GM21515 (cell line): ENCODE measurements at regions not wholly inside any gene's neighbourhood (a gene's known extent, or its start where the extent isn't known, plus 50 kb on each side); places are given as distances from the start of the nearest gene placed in this dataset.

ENCODE experiments used
- ATAC-seq: cut with Tn5 transposase; IDR thresholded peaks from one replicate; pipeline ENCODE4 v1.9.1; 2021; ENCODE audit not compliant: unreplicated experiment

DNA sequence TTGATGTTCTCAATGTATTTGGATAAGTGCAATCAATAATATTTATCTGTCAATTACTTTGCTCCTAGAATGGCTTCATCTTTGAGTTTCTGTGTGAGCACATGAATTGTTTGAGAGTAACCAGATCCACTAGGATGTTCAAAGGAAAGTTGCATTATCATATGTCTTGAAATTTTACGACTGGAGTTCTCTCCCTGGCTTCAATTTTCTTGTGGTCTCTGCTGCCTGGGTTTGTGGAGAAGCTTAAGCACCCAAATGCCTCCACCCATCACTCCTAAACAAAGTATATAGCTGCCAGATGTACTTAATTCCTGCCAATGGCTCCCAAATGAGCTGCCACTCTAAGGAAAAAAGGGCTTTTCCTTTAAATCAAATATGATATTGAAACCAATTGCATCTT, 1149.4 kb upstream of the ZEB2 start:
- no peak for ATAC-seq

DNA sequence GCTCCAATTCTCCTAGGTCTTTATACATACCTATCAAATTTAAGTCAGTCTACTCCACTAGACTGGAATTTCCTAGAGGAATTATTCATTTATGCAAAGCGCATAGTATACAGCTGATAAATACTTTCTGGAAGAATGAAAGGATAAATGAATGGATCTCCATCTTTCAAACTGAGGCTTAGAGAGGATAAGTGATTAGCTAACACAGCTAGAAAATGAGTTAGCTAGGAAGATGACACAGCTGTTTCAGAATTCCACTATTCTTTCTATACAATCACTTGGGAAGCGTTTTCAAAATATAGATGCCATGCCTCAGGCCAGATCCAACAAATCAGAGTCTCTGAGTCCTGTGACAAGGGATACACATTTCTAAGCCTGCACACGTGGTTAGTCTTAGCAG, 1146.6 kb upstream of the ZEB2 start:
- ATAC-seq: no peak

DNA sequence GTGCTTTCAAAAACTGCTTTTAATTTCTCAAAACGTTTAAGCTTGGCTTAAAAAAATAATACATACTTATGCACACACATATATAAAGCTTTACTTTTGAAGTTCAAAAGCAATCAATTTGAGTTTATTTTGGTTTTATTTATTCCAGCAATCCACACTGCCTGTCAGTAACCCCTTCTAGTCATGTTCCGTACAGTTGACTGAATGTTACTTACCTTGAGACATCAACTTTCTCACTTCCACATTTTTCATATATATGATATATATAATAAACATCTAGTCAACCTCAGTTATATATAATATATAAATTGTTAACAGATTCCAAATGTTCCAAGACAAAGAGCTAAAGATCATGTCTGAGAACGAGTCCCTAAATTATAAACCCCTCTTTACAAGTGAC, 1137.3 kb upstream of the ZEB2 start:
- no peak for ATAC-seq

DNA sequence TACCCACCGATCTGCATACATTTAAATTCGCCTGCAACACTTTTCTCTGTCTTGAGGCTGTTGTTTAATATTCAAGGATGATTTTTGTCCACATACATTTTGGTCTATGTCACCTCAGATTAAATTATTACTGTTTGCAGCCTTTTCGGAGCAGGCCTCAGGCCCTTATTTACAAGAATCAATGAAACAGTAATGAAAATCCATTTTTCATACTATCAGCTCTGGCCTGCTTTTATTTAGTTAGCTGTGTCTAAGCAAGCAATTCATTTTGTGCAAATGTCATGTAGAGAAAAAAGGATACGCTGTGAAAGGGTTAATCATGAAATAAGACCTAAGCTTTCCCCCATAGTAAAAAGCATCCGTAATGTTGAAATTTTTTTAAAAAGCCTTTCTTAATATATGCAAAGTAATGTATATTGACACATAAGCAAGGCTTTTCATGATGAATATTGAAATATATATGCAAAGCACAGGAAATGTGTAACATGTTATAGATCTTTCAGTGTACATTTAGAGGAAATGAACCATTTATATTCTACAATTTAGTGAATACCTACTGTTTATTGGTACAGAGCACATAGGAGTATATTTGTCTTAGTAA, 1135.3 kb upstream of the ZEB2 start:
- ATAC-seq: no peak

DNA sequence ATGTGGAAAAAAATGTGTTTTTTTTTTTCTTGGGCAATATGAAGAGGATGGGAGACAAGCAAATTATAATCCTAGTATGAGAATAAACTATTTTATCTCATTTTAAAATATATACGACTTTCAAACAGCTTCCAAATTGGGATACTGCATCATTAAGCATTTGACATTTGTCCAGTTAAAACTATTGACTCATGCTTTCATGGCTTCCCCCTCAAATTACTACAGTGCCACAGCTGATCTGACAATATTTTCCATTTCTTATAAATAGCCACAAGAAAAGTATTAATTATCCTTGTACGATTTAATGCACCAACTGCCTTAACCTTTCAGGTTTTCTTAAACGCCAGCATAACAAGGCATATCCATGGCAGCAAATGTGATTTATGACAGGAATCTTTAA, 1134.8 kb upstream of the ZEB2 start:
- ATAC-seq: no peak

DNA sequence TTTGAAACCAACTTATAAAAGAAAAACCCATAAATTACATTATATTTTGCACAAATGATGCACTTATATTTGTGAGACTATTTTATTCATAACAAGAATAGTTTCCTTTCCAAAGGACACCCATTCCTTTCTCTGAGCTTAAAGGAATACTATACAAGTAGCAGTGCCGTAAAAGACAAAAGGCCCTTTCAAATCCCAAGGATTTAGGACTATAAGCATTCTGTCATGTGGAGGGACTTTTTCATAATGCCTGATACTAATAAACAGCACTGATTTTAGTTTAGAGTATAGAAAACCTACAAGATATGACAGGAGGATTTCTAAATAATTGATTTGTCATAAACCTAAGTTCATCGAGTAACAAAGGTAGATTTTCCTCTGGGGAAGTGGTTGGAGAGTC, 1134.2 kb upstream of the ZEB2 start:
- no peak for ATAC-seq

DNA sequence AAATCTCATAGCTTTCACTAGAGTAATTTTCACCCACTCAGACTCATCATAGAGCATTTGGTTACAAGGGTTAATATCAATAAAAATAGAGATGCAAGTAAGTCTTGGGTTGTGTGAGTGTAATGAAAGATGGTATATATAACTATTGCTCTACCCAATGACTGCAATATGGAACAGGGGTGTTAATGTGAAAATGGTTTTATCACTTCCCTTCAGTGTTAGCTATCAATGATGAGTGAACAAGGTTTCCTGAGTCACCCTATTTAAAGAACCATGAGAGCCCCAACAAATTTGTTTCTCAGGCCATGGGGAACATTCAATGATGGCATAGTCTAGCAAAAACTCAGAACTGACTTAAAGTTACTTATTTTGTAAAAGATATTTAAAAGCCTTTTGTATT, 1133.6 kb upstream of the ZEB2 start:
- no peak for ATAC-seq

DNA sequence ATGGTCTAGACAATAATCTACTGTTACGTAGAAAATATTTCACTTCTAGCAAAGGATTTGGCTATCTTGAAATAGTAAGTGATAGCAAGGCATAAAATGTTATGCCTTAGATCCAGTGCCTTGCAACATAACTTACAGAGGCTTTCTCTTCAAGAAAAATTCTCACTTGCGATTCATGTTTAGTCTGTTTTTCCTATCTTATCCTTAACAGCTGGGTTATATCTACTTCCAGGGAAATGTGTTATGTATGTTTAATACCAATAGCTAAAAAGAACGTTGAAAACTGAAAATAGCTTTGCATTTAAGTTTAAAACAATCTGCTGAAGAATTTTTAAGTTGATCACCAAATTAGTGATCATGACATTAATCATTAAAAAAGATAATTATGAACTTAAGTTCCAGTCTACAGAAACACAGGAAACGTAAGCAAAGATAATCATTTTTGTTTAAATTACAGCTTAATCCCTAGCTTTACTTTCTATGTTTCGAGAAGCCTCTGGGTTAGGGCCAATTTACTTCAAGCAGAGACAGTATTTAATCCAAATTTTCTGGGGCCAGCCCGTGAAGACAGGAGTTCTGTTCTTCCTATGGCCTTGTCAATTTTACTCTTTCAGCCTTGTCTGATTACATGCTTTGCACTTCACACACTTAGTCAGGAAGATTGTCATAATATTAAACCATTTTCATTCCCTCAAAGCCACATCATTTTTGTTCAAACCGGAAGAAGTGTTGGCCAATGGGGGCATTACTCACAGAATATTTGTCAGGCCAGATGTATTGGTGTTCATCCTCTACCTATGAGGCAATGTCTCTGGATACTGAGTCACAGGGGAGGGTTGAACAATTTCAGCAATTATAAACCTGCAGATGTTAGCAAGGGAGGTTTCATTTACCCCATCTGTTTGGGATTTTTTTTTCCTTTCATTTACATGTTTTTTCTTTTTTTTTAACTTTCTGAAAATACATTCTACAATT, 1132.9 kb upstream of the ZEB2 start:
- no peak for ATAC-seq

DNA sequence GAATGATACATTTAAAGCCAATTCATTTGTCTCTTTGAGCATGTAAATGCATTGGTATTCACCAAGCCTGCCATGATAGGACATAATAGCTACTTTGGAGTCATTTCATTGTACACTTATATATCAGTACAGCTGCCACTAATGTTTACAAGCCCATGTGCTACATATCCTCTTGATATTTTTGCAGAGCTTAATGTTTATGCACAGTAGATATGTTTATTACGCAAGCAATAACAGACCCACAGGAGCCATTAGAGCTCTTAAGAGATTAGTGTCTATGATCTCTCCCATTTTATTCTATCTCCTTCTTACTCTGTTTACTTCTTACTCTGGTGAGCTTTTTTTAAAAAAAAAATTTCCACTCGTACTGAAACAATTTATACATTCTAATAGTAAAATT, 1132.1 kb upstream of the ZEB2 start:
- no peak for ATAC-seq

DNA sequence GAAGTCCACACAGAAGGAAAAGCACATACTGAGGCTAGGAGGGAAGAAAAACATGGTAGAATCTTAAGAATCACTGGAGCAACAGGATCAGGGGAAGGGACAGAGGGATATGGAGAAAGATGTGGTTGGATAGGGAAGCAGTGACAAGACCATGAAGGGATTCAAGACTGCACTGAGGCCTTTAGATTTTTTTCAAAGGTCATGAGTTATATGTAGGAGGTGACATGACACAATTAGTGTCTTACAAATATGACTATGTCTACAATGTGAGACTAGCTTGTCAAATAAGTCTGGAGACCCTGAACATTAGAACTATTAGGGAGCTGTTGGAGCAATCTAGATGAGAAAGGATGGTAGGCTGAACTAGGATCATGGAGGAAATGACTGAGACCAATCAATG, 1130.3 kb upstream of the ZEB2 start:
- ATAC-seq: no peak

DNA sequence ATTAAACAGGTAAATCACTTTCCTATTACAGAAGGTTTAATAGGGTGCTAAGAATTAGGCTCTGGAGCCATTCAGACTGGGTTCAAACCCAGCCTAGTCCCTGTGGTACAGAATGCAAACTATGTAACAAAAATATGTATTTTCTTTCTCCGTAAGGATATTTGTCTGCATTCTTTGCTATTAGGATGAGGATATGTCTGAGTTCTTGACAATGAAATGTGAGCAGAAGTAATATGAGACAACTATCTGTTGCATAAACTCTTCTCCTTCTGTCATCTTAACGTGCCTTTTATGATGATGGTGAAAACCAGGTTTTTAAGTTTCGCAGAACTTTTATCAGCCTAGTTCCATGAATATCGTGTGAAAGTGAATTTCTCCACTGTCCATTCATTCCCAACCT, 1129.1 kb upstream of the ZEB2 start:
- ATAC-seq: no peak

DNA sequence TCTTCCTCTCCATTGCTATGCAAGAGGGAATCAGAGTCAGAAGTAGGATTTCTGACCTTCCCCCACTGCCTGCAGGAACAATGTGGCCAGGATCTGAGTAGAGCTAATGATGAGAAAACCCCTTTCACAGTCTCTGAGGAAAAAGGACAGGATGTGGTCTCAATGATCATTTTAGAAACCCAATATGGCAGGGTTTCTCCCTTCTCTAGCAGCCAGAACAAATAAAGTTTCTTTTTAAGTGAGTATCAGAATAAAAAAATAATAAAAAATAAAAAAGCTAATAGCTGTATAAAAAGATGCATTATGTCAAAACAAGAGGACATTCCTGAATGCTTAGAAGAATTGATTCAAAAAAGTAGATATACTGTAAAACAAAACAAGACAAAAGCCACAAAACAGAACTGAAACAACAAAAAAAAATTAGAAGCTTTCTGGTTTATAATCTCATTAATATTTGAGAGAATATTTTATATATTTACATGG, 1124.9 kb upstream of the ZEB2 start:
- peak; percentile 98 for ATAC-seq

DNA sequence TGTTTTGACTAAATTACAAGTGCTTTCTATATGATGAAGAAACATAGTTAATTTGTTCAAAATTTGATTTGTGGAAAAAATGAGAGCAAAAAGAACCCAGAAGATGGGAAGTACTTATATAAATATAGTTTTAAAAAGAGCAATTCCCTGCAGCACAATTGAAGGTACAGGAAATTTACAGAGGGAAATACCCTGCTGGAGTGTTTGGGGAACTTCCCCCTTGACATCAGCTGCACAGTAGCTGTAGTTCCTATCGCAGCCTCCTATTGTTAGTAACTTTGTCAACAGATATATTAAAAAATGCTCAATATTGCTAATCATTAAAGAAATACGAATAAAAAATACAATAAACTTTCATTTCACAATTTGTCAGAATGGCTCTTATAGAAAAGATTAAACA, 1118.8 kb upstream of the ZEB2 start:
- no peak for ATAC-seq

DNA sequence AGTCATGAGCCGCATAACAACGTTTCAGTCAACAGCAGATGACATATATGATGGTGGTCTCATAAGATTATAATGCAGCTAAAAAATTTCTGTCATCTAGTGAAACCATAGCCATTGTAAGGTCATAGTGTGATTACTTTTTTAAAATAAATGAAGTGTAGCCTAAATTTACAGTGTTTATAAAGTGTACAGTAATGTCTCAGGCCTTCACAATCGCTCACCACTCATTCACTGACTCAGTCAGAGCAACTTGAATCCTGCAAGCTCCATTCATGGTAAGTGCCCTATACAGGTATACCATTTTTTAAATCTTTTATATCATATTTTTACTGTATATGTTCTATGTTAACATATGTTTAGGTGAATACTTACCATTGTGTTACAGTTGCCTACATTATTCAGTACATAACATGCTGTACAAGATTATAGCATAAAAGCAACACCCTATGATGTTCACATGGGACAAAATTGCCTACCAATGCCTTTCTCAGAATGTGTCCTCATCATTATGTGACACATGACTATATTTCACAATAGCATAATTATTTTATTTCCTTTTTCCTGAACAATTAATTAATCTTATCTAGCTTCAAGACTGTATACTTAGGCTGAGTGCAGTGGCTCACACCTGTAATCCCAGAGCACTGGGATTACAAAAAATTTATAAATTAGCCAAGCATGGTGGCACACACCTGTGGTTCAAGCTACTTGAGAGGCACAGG, 1115.9 kb upstream of the ZEB2 start:
- no peak for ATAC-seq

DNA sequence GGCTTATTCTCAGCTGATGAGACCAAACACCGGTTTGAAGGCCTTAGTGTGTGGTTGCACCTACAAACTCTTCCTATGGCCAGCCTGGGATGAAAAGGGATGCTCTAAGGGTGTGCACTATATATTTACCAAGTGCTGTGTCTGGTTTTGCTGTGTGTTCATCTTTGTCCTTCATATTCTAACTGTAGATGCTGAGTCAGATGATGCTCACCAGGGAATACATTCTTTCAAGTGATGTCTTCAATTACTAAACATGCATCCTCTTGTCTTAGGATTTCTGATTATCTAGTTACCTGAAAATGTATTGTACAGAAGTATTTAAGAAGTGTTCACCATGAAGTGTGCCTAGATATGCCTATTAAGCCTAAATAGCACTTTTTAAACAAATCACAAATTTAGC, 1111.6 kb upstream of the ZEB2 start:
- no peak for ATAC-seq

DNA sequence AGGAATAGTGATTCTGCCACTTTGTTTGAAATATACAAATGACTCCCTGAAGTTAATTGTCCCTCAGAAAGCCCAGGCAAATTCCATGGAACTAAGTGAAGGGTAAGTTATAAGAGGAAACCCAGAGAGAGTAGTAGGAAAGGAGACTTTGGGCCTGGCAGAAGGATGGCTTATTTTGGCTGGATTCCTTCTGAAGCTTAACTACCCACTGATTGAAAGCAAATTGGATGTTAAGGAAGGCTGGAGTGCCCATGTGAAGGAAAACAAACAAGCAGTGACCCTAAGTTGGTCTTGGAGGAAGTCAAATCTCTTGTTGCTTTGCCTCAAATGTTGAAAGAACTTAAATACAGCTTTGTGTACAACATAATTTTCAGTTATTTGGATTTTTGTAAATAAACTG, 1106.4 kb upstream of the ZEB2 start:
- ATAC-seq: no peak

DNA sequence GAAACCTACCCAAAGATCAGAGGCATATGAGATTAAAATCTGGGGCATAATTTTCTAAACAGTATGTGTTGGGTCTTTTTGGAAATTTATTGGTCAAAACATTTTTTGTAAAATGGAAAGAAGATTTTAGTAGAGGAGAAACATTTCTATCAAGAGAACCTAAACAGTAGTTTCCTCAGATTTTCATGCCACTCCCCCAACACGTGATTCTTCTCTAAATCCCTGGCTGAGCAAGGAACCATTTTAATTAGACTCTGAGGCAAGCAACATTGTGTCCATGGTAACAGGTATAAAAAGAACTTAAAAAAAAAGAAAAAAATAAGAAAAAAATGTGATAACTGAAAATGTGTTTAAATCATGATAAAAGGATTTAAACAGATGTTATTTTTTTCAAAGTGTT, 1105.2 kb upstream of the ZEB2 start:
- ATAC-seq: no peak

DNA sequence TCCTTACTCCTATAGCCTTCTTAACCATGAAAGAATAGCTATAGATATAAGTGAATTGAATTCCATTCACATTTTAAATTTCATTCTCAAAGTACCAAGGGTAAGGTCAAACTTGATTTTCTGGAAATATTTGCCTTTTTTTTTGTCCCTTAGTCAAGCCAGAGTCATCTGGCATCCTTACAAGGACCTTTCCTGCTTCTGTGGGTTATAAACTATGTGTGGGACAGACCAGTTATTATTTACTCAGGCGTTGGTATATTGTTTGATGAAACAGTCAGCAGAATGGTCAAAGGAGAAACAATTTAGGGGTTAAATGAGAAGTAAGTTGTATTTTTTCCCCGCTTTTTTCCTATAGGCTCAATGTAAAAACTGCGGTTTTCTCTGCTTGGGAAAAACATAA, 1103.2 kb upstream of the ZEB2 start:
- ATAC-seq: no peak

DNA sequence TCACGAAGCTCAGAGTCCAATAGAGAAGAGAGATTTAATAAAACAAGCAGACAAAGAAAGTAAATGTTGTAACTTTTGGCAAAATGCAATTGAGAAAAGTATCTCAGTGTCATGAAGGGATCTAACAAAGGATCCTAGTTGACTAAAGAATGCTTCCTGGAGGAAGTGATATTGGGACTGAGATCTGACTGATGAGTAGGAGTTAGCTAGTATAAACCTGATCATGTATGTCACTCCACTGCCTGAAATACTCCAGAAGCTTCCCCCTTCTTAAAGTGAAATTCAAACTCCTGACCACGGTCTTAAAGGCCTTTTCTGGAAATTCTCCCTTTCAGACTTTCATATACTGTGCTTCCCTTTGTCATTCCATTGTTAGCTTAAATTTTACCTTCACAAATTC, 1102.4 kb upstream of the ZEB2 start:
- no peak for ATAC-seq

DNA sequence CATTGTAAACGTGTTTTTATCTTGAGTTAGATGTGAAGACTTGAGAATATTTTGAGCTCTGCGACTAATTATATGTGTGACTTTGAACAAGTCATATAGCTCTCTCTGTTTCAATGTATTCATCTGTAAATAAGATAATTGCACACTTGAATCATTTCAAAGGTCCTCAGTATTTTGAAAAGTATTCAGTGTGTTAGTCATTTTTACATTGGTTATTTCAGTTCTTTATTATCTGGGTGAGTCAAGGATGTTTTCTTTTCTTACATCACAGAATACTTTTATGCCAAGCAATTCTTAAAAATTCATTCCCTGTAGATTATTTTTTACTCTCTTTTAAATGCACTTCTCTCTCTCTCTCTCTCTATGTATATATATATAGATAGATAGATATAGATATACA, 1098.0 kb upstream of the ZEB2 start:
- no peak for ATAC-seq

DNA sequence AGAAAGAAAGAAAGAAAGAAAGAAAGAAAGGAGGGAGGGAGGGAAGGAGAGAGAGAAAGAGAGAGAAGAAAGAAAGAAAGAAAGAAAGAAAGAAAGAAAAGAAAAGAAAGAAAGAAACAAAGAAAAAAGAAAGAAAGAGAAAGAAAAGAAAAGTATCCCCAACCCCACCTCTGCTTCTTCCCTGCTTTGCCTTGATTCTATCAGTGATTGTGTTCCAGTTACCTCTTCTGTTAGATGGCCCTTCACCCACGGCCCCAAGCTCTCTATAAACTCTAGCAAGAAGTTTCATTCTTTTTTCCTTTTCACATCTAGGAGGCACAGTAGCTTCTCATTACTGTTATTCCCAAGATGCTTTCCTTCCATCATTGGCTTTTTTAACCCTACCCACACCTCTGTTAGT, 1097.5 kb upstream of the ZEB2 start:
- no peak for ATAC-seq

DNA sequence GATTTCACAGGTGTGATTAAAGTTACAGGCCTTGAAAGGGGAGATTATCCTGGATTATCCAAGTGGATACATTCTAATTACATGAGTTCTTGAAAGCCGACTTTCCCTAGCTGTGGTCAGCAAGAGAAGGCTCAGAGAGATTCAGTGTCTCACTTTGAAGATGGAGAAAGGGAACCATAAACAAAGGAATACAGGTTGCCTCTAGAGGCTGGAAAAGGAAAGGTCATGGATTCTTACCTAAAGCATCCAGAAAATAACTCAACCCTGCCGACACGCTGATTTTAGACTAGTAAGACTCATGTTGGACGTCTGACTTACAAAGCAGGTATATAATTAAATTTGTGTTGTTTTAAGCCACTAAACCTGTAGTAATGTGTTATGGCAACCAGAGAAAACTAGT, 1095.7 kb upstream of the ZEB2 start:
- no peak for ATAC-seq
